NCI-H345 (cell line): ENCODE measurements at regions not wholly inside any gene's neighbourhood (a gene's known extent, or its start where the extent isn't known, plus 50 kb on each side); places are given as distances from the start of the nearest gene placed in this dataset.
"Not testable (repeated sequence)": the region's sequence is repeated elsewhere in the genome, so short reads cannot be mapped to it uniquely, and the experiment has no call there.

ENCODE experiments used
- DNase-seq: peaks from one replicate; lab custom pipeline; 2025; lab: John Stamatoyannopoulos, UW

DNA sequence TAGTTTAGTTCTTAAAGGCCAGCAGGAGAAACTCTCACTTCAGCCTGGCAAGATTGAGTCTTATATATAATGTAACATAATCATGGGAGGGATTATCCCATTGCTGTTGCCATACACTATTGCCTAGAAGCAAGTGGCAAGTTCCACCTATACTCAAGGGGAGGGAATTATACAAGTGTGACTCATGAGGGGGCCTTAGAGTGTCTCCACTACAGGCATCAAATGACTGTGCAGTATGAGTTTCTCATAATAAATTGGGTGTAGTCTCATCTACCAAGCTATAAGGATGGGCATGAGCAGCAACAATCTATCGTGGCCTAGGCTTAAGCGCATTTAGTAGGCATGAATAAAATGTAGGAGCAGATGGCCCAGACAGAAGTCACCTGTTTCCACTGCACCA is 89.1 kb upstream of the C1GALT1C1 start:
- no peak for DNase-seq

DNA sequence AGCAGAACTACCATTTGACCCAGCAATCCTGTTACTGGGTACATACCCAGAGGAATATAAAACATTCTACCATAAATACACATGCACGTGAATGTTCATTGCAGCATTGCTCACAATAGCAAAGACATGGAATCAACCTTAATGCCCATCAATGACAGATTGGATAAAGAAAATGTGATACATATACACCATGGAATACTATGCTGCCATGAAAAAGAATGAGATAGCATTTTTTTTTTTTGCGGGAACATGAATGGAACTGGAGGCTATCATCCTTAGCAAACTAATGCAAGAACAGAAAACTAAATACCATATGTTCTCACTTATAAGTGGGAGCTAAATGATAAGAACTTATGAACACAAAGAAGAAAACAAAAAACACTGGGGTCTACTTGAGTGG is 72.5 kb upstream of the C1GALT1C1 start:
- DNase-seq: not testable (repeated sequence)

DNA sequence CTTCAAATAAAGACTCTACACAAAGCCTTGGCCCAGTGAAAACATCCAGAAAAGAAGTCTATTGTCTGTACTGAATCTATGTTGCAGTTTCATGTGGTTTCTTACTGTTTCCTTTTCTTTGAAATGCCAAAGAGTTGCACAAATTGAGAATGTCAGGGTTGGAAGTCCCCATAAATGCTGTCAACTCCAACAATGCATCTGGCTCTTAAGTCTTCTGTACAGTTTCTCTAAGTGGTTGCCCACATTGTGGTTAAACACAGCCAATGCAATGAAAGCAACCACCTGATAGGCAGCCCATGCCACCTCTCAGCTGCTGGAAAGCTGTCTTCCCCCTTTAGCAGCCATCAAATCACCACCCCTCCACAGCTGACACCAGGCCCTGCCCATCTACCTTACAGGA is 67.2 kb upstream of the C1GALT1C1 start:
- no peak for DNase-seq

DNA sequence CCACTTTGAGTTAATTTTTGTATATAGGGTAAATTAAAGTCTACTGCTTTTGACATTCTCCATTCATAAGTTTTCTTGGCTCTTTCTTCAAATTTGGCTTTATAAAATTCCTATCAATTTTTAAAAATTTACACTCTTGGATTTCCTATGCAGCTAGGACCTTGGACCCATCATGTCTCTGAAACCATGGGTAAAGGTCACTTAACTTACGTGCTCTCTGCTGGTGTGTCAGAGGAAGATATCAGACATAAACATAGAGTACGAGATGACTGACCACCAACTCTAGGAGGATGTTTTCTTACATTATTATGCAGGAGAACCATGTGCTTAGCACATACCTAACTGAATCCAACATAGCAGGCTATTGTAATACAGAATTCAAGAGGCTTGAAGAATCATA is 62.5 kb upstream of the C1GALT1C1 start:
- DNase-seq: no peak

DNA sequence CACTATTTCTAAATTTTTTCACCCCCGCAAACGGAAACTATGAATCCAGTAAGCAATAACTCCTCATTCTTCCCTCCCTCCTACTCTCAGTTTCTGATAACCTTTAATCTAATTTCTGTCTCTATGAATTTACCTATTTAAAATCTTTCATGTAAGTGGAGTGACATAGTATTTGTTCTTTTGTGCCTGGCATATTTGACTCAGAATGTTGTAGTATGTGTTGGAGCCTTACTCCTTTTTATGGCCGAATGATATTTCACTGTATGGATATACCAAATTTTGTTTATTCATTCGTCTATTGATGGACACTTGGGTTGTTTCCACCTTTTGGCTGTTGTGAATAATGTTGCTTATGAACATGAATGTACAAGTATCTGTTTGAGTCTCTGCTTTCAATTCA is 61.1 kb upstream of the C1GALT1C1 start:
- DNase-seq: no peak

DNA sequence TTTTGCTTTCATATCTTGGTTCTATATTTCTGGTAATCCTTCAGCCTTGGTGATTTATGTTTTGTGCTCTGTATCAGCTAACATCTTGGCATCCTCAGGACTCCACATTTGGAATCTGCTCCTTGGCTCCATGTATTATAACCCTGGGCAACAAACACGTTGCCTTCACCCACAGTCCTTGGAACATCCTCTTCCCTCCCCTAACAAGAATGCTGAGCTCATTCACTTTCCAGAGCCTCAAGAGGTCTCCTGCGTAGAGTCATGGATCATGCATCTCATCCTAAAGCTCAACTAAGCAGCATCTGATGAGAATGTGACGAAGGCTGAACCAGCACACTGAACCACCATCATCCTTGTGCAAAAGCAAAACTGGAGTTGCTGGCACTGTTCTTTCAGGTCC is 60.5 kb upstream of the C1GALT1C1 start:
- no peak for DNase-seq

DNA sequence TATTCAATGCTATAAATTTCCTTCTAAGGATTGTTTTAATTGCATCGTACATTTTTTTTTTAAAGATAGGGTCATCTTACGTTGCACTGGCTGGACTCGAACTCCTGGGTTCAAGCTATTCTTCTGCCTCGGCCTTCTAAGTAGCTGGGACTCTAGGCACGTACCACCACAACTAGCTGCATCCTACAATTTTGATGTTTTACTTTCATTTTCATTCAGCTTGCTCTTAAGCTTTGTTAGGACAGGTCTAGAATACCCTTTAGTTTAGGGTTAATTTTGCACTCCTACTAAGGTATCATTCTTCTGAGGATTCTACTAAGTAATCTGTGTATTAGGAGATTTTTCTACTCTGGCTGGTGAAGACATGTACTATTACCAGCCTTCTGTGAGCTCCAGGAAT is 50.2 kb upstream of the C1GALT1C1 start:
- no peak for DNase-seq
